BJ (cell line): ENCODE measurements at regions not wholly inside any gene's neighbourhood (a gene's known extent, or its start where the extent isn't known, plus 50 kb on each side); places are given as distances from the start of the nearest gene placed in this dataset.
A peak's percentile ranks its signal among the peaks of the same experiment; 100 is the strongest.

Experiments used
- CTCF ChIA-PET: fragments of 350-600 bp; formaldehyde crosslinking; extraction: SDS; loops from one replicate; lab custom pipeline; 2021; ENCODE audit warnings: antibody characterized with exemption, inconsistent platforms; lab: Yijun Ruan, JAX
- POLR2A ChIA-PET: fragments of 300-600 bp; sonication (Branson Sonifier 250); formaldehyde crosslinking; extraction: SDS; loops from one replicate; lab custom pipeline; 2021; ENCODE audit warnings: antibody characterized with exemption; lab: Charles Lee
- DNase-seq: peaks from one replicate; pipeline ENCODE4 v3.0.0-alpha.2; 2011; ENCODE audit warnings: low read depth
- H3K27me3 ChIP-seq: 2 replicates; pipeline ENCODE4 v1.6.0; 2011; ENCODE audit warnings: low read length; ENCODE audit not compliant: control insufficient read depth, insufficient read depth
- H3K36me3 ChIP-seq: 2 replicates; pipeline ENCODE4 v1.5.1; 2011; ENCODE audit warnings: low read length; ENCODE audit not compliant: control insufficient read depth, insufficient read depth
- H3K4me3 ChIP-seq: 2 replicates; pipeline ENCODE4 v1.5.1; 2011; ENCODE audit warnings: low read depth, mild to moderate bottlenecking, control low read depth, low read length
- CTCF ChIP-seq: IDR thresholded peaks from 2 replicates; pipeline ENCODE4 v1.5.1; 2011; ENCODE audit warnings: low read depth, mild to moderate bottlenecking, control low read depth, inconsistent platforms, low read length, moderate library complexity; ENCODE audit not compliant: insufficient read depth

GRCh38 chr4:114279711-114280110 lies 300.3 kb upstream of the ARSJ start:
- CTCF ChIA-PET, result no interaction called here
- TF ChIP-seq CTCF, result no peak
- H3K27me3 ChIP-seq, result no peaks in the 10 kb centered on the region
- H3K36me3 ChIP-seq, result no peaks in the 10 kb centered on the region
- no peak for DNase-seq
- H3K4me3 ChIP-seq, result no peak overlapping the region
- POLR2A ChIA-PET, result no interaction called here

- Histone ChIP-seq H3K4me3 (no peak overlapping the region), H3K36me3 (no peaks in the 10 kb centered on the region), H3K27me3 (no peaks in the 10 kb centered on the region)
- TF ChIP-seq CTCF, result no peak
- CTCF ChIA-PET, result interaction anchor here (0.7 kb wide), 2 partner anchors 15 to 24 kb away, joined by 3 read pairs; no protein-coding TSS in a partner anchor
- no peak for DNase-seq
- POLR2A ChIA-PET, result interaction anchor here (0.6 kb wide), 1 partner anchor 32 kb away, joined by 6 read pairs; no protein-coding TSS in a partner anchor
These were observed 301.2 kb upstream of the ARSJ start for GRCh38 chr4:114280645-114281044.

DNA sequence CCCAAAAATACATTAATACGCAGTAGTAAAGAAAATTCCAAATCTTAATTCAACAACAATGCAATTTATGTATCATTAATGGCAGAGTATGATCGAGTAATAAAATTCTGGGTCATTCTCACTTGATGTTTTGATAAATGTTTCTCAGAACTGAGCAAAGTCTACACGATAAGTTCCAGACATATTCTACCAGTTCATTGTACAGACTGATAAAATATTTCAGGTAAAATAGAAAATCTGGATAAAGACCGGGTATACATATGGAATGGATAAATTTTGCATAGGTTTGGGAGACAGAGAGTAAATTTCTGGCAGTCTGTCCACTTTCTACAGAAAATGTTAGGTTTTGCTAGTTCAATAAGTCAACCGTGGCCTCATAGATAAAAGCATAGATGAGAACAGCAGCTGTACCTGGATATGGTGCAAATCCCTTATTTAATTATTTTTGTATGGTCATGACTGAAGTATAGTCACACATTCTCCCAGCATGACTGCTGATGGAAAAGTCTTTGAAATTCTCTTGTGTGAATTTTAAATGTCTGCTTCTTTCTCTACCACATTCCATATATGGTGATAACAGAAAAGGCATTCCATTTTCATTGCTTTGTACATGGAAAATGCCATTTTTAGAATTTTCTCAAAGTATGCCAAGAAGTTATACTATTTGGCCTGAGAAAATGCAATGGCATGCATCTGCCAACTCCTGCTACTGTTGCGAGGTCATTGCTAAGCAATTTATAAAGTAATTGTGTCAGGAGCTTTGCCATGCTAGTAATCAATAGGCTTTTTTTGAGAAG lies 301.9 kb upstream of the ARSJ start:
- H3K27me3 ChIP-seq, result no peaks in the 10 kb centered on the region
- ChIA-PET POLR2A (no interaction called here), CTCF (no interaction called here)
- H3K4me3 ChIP-seq, result no peak overlapping the region
- DNase-seq, result peak; percentile 46
- TF ChIP-seq CTCF, result no peak
- H3K36me3 ChIP-seq, result no peaks in the 10 kb centered on the region

- ChIA-PET POLR2A (no interaction called here), CTCF (no interaction called here)
These were observed 303.5 kb upstream of the ARSJ start for GRCh38 chr4:114282937-114283336.

GRCh38 chr4:114284629-114285028 lies 305.2 kb upstream of the ARSJ start:
- POLR2A ChIA-PET, result no interaction called here
- CTCF ChIA-PET, result no interaction called here

More at GRCh38 chr4:114282937-114283336, 303.5 kb upstream of the ARSJ start:
- Histone ChIP-seq H3K27me3 (no peaks in the 10 kb centered on the region), H3K4me3 (no peak overlapping the region), H3K36me3 (no peaks in the 10 kb centered on the region)
- no peak for TF ChIP-seq CTCF
- DNase-seq, result no peak

More at GRCh38 chr4:114284629-114285028, 305.2 kb upstream of the ARSJ start:
- TF ChIP-seq CTCF, result no peak
- Histone ChIP-seq H3K4me3 (no peak overlapping the region), H3K36me3 (no peaks in the 10 kb centered on the region), H3K27me3 (no peaks in the 10 kb centered on the region)
- DNase-seq, result no peak
